ENCODE measurements at regions not wholly inside any gene's neighbourhood (a gene's known extent, or its start where the extent isn't known, plus 50 kb on each side); places are given as distances from the start of the nearest gene placed in this dataset.

GRCh38 chr9:7297521-7297920 is 502.1 kb downstream of the DMAC1 start:
- ATAC-seq (no peak), DNase-seq (no peak)
- Histone ChIP-seq H3K9me3 (no peaks in the 10 kb centered on the region), H3K4me3 (no peak overlapping the region), H3K27me3 (no peaks in the 10 kb centered on the region), H3K4me1 (no peaks in the 10 kb centered on the region), H3K36me3 (no peaks in the 10 kb centered on the region), H3K27ac (no peak overlapping the region)
- intact Hi-C loops (cut with DNase I), result no loop called here
- TF ChIP-seq CTCF (IDR thresholded peaks at IDR 0.05), result no peak

- no peak for TF ChIP-seq CTCF (IDR thresholded peaks at IDR 0.05)
- ATAC-seq (no peak), DNase-seq (no peak)
- H3K4me3 ChIP-seq, result no peak overlapping the region
- no peaks in the 10 kb centered on the region for H3K9me3 ChIP-seq
- no peaks in the 10 kb centered on the region for H3K36me3 ChIP-seq
- no peaks in the 10 kb centered on the region for H3K4me1 ChIP-seq
- no peak overlapping the region for H3K27ac ChIP-seq
- intact Hi-C loops (cut with DNase I), result no loop called here
- H3K27me3 ChIP-seq, result no peaks in the 10 kb centered on the region
These were observed 506.5 kb downstream of the DMAC1 start for GRCh38 chr9:7293091-7293490.

- H3K4me1 ChIP-seq, result no peaks in the 10 kb centered on the region
- no peaks in the 10 kb centered on the region for H3K9me3 ChIP-seq
- no peak overlapping the region for H3K27ac ChIP-seq
- intact Hi-C loops (cut with DNase I), result no loop called here
- no peak for DNase-seq
- no peak for ATAC-seq
- no peak overlapping the region for H3K4me3 ChIP-seq
- H3K36me3 ChIP-seq, result no peaks in the 10 kb centered on the region
- H3K27me3 ChIP-seq, result no peaks in the 10 kb centered on the region
- no peak for TF ChIP-seq CTCF (IDR thresholded peaks at IDR 0.05)
These were observed 509.8 kb downstream of the DMAC1 start for GRCh38 chr9:7289773-7290172.

GRCh38 chr9:7287986-7288385 is 511.6 kb downstream of the DMAC1 start:
- no peak for ATAC-seq
- Histone ChIP-seq H3K36me3 (no peaks in the 10 kb centered on the region), H3K27ac (no peak overlapping the region), H3K4me1 (no peaks in the 10 kb centered on the region), H3K9me3 (peaks cover 0 to 2% of the 10 kb centered on the region in 2 donors), H3K4me3 (no peak overlapping the region), H3K27me3 (no peaks in the 10 kb centered on the region)
- no peak for DNase-seq
- no peak for TF ChIP-seq CTCF (IDR thresholded peaks at IDR 0.05)
- intact Hi-C loops (cut with DNase I), result no loop called here

- Histone ChIP-seq H3K9me3 (peaks cover 0 to 2% of the 10 kb centered on the region in 2 donors), H3K27ac (no peak overlapping the region), H3K4me3 (no peak overlapping the region), H3K36me3 (no peaks in the 10 kb centered on the region), H3K4me1 (no peaks in the 10 kb centered on the region), H3K27me3 (no peaks in the 10 kb centered on the region)
- ATAC-seq (no peak), DNase-seq (no peak)
- no peak for TF ChIP-seq CTCF (IDR thresholded peaks at IDR 0.05)
- intact Hi-C loops (cut with DNase I), result no loop called here
These were observed 512.5 kb downstream of the DMAC1 start for GRCh38 chr9:7287065-7287464.

All from left lung (tissue), 4 donors.